ENCODE measurements at regions not wholly inside any gene's neighbourhood (a gene's known extent, or its start where the extent isn't known, plus 50 kb on each side); places are given as distances from the start of the nearest gene placed in this dataset.
"Not testable (repeated sequence)": the region's sequence is repeated elsewhere in the genome, so short reads cannot be mapped to it uniquely, and the experiment has no call there.

DNA sequence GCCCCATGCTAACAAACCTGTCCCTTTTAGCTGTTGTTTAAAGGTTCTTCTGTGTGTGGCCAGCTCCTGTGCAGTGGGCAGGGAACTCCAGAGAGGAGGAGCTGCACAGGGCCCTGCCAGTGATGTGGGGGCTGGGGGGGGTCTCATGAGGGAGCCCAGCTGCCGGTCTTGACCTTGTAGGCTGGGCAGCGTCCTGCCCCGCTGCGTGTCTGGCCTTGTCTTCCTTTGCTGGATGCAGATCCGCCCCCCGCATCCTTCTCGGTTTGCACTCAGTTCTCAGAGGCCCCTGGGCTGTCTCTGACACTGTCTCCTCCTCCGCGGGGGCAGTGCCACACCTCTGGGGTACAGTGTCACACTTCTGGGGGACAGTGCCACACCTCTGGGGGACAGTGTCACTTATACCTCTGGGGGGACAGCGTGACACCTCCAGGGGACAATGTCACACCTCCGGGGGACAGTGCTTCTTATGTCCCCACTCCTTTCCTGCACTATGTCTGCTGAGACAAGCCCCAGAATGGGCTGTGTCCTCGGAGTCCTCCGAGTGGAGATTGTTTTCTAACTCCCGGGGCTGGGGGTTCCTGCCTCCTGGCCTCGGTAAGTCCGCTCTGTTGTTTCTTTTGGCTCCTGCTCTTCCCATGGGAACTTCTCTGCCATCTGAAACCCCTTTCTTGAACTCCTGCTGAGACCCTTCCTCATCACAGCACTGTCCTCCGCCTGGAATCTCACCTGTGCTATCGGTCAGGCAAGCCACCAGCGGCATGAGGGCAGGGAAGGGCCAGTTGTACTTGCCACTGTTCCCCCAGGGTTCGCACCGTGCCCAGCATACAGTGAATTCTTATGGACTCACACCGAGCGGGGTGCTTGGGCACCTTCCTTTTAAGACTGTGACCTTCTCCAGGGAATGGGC, 788.3 kb downstream of the TBC1D22A start:
- no peak for DNase-seq

DNA sequence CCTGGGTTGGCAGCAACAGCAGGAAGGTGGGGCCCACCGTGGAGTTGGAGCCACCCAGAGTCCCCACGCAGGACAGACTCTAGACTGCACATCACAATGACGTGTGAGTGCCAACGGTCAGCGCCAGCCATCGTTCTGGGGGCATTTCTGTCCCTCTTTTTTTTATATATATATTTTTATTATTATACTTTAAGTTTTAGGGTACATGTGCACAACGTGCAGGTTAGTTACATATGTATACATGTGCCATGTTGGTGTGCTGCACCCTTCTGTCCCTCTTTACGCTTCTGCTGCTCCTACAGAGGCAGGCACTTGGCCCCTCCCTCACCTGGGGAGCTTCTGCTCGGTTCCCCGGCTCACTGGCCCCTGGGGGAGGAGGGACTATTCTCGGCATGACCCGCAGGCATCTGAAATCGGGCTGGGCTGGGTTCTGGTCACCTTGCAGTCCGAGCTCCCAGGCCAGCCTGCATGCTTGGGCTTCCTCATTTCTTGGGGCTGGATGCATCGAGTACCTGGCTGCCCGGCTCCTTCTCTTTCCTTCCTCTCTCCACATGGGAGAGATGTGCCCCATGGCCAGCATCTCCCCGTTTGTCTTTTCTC, 787.4 kb downstream of the TBC1D22A start:
- DNase-seq, result no peak

GRCh38 chr22:47548953-47549740, 786.7 kb downstream of the TBC1D22A start:
- DNase-seq, result no peak

GRCh38 chr22:47547881-47548650, 785.6 kb downstream of the TBC1D22A start:
- DNase-seq, result no peak

GRCh38 chr22:47547239-47547661, 784.8 kb downstream of the TBC1D22A start:
- DNase-seq, result no peak

GRCh38 chr22:47544696-47545095, 782.2 kb downstream of the TBC1D22A start:
- DNase-seq, result no peak

DNA sequence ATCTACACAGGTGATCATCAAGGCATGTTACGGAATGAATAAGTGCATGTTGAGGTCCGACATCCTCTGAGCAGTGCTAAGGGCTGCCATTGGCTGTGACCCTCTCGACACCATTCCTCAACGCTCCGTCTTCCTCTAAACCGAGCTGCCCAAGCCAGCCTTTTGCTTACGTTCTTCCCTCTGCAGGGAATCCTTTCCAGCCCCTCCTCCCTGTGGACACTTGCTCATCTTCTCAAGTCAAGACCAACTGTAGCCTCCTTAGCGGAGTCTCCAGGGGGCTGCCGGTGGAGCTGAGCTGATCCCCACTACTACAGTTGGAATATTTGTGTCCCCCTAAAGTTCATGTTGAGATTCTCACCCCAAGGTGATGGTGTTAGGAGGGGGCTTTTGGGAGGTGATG, 781.0 kb downstream of the TBC1D22A start:
- no peak for DNase-seq

DNA sequence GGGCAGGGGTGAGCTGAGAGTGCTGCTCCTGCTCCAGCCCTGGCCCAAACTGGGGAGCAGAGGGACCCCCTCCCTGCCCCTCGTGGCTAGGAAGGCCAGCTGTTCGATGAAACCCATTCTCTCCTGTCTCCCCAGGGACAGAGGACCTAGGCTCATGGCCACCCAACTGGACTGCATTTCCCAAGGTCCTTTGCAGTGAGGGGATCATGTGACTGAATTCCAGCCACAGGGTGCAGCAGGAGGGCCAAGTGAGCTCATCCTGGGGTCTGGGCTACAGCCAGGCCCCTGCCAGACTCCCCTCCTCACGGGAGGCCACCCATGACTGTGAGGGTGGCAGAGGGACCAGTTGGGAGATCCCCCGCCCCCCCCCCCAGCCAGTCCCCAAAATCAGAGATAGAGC, 777.6 kb downstream of the TBC1D22A start:
- DNase-seq, result no peak

DNA sequence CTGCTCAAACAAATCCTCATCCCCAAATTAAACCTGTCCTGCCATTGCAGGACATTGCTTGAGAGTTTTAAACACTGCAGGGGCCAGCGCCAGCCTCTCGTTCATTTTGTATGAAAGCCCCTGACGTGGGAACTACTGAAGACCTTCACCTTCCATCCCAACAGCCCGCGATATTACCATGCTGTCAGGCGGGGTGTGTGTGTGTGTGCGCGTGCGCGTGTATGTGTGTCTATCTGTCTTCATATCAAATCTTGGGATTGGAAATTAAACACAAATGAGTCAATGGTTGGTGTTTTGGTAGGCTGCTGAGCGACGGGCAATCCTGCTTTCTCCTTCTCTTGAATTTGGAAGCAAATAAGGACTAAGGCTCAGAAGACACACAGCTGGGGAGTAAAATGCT, 776.9 kb downstream of the TBC1D22A start:
- DNase-seq, result no peak

GRCh38 chr22:47535681-47536080, 773.2 kb downstream of the TBC1D22A start:
- no peak for DNase-seq

DNA sequence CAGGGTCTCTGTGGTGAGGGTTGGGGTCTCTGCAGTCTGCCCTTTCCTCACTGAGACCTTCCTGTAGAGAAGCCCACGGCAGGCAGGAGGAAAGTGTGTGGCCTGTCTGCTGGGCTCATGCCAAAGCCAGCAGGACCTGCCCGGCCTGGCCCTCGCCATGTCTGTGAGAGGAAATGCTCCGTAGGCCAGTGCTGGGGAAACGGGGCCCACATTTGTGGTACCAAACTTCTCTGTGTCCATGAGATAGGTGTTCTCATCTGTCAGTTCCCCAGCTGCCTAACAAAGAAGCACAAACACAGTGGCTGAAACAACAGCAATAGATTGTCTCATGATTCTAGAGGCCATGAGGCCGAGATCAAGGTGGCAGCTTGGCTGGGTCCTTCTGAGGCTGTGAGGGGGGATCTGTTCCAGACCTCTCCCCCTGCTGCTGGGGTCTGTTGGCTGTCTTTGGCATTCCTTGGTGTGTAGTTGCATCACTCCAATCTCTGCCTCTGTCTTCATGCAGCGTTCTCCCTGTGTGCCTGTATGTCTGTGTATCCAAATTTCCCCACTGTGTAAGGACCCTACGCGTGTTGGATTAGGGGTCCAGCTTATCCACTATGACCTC, 772.5 kb downstream of the TBC1D22A start:
- no peak for DNase-seq

DNA sequence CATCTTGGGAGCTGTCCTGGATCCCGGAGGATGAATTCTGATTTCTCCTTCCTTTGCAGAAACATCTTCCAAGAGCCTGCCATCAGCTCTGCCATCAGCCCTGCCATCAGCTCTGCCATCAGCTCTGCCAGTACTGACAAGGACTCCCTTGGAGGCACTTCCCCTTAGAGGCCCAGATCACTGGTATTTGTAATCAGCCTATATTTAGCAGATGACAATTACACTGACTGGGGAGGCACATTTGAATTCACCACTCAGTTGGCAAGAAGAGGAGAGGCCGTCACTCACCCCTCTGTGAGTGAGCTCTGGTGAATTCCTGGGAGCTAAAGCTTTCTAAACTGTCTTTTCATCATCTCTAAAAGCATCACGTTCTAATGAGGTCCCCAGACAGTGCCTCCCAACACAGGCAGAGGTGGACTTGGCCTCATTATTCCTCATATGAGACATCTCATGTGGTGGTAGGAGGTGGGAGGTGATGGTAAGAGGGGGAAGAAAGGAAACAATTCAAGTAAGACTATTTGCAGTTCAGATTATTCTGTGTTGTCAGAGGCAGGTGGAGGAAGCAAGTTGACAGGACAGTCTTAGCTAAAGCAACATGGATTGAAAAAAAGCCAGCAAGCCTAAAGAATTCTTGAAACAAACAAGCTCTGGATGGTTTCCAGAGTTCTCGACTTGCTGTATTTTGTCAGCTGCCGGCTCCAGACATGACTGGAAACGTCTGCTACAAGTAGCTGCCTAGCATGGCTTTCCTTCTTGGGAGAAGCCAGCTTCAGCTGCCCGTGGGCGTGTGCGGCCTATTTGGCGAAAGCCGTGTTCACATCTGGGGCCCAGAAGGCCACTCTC, 771.7 kb downstream of the TBC1D22A start:
- DNase-seq, result no peak

GRCh38 chr22:47517062-47517461, 754.6 kb downstream of the TBC1D22A start:
- DNase-seq, result no peak

- peak in 1 of 2 experiments; percentile 16 for DNase-seq
Observed at GRCh38 chr22:47515384-47516125, 753.1 kb downstream of the TBC1D22A start.

GRCh38 chr22:47512617-47513016, 750.2 kb downstream of the TBC1D22A start:
- DNase-seq, result no peak

DNA sequence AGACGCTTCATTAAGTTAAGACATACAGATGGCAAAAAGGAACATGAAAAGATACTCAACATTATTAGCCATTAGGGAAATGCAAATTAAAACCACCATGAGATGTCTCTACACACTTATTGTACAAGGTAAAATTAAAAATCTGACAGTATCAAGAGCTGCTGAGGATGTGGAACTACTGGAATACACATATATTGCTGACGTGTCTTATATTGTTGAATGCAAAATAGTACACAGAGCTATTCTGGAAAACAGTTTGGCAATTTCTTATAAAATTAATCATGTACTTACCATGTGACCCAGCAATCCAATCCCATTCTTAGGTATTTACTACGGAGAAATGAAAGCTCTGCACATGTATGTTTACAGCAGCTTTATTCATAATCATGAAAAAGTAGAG, 742.5 kb downstream of the TBC1D22A start:
- no peak for DNase-seq

- no peak for DNase-seq
Observed at GRCh38 chr22:47498969-47499495, 736.6 kb downstream of the TBC1D22A start.

- DNase-seq, result no peak
Observed at GRCh38 chr22:47497666-47498065, 735.2 kb downstream of the TBC1D22A start.

GRCh38 chr22:47495110-47495509, 732.7 kb downstream of the TBC1D22A start:
- DNase-seq, result no peak

- DNase-seq, result not testable (repeated sequence)
Observed at GRCh38 chr22:47488131-47488530, 725.7 kb downstream of the TBC1D22A start.

Measured in SW 1271 (cell line).